ENCODE measurements at regions not wholly inside any gene's neighbourhood (a gene's known extent, or its start where the extent isn't known, plus 50 kb on each side); places are given as distances from the start of the nearest gene placed in this dataset.

- TF ChIP-seq CTCF (IDR thresholded peaks at IDR 0.05): no peak
- DNase-seq (ENCODE audit: low spot score): no peak
- no peak for ATAC-seq (ENCODE audit: low FRiP score)
Observed at GRCh38 chr11:45569776-45570175, 95.6 kb downstream of the CHST1 start.

- ATAC-seq (ENCODE audit: low FRiP score): no peak
- DNase-seq (ENCODE audit: low spot score): no peak
- no peak for TF ChIP-seq CTCF (IDR thresholded peaks at IDR 0.05)
Observed at GRCh38 chr11:45568049-45568448, 97.4 kb downstream of the CHST1 start.

GRCh38 chr11:45565446-45565988, 99.9 kb downstream of the CHST1 start:
- DNase-seq (ENCODE audit: low spot score): no peak
- TF ChIP-seq CTCF (IDR thresholded peaks at IDR 0.05): no peak
- ATAC-seq (ENCODE audit: low FRiP score): no peak

GRCh38 chr11:45563810-45564209, 101.6 kb downstream of the CHST1 start:
- ATAC-seq (ENCODE audit: low FRiP score): no peak

GRCh38 chr11:45563171-45563570, 102.3 kb downstream of the CHST1 start:
- DNase-seq (ENCODE audit: low spot score) (no peak), ATAC-seq (ENCODE audit: low FRiP score) (no peak)
- no peak for TF ChIP-seq CTCF (IDR thresholded peaks at IDR 0.05)

More at GRCh38 chr11:45563810-45564209, 101.6 kb downstream of the CHST1 start:
- DNase-seq (ENCODE audit: low spot score): no peak
- no peak for TF ChIP-seq CTCF (IDR thresholded peaks at IDR 0.05)

- TF ChIP-seq CTCF (IDR thresholded peaks at IDR 0.05): no peak
- ATAC-seq (ENCODE audit: low FRiP score) (no peak), DNase-seq (ENCODE audit: low spot score) (no peak)
Observed at GRCh38 chr11:45560913-45561281, 104.5 kb downstream of the CHST1 start.

- DNase-seq (ENCODE audit: low spot score) (no peak), ATAC-seq (ENCODE audit: low FRiP score) (no peak)
- TF ChIP-seq CTCF (IDR thresholded peaks at IDR 0.05): no peak
Observed at GRCh38 chr11:45560155-45560912, 105.1 kb downstream of the CHST1 start.

All from omental fat pad (tissue), 3 donors.